Germinal center (tissue), 1 donor: ENCODE measurements at regions not wholly inside any gene's neighbourhood (a gene's known extent, or its start where the extent isn't known, plus 50 kb on each side); places are given as distances from the start of the nearest gene placed in this dataset.
"Not testable (repeated sequence)": the region's sequence is repeated elsewhere in the genome, so short reads cannot be mapped to it uniquely, and the experiment has no call there.

Source experiments
- DNase-seq: peaks from one replicate; pipeline ENCODE4 v3.0.0; 2012; ENCODE audit warnings: mixed read lengths, low spot score

DNA sequence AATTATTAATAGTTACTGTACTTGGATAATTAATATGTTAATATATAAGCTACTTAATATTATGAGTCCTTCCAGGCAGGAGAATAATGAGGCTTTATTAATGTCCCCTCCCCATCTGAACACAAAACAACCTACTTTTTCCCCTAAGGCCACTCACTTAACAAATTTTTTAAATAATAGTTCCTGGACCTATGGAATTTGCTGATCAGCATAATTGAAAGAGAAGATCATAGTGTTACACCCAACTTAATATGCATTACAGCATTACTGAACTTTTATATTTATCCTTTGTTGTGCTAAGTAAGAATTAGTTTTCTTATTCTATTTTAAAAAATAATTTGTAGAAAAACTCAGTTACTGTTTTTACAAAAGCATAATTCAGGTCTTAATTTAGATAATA, 1537.7 kb upstream of the GOT2 start:
- DNase-seq = no peak

DNA sequence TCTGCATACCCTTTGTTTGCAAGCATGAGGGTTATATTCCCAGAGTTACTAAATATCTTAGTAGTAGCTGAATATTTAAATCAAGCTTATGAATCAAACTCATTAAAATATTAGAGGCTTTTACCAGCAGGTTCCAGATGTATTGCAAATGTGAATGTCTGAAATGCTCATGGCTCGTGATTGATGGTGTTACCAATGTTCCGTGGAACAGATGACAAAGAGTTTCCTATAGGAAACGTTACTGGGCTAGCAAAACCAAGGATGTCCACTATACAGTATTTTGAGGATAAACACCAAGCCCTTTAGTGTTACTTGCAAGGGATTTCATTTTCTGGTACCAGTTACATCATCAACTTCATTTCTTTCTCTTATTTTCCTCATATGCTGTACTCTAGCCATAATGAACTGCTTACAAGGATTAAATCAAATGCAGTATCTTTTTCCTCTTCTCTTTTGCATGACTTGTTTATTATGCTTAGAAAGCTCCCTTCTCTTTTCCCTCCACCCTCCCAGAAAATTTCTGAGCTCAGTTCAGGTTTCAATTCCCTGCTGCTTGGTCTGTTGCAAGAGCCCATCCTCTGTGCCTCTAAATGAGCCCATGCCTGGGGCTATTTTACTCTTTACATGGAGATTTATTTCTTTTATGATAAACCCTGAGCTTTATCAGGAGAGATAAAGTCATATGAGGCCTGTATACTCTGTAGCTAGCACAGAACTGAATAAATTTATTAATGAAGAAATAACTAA, 1537.1 kb upstream of the GOT2 start:
- DNase-seq = no peak

DNA sequence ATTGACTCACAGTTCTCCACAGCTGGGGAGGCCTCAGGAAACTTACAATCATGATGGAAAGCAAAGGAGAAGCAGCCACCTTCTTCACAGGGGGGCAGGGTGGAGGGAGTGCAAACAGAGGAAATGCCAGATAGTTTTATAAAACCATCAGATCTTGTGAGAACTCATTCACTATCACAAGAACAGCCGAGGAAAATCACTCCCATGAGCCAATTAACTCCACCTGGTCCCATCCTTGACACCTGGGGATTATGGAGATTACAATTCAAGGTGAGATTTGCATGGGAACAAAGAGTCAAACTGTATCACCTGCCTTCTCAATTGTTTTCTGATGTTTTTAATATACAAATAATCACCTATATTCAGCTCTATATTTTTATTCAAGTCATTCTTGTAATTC, 1527.3 kb upstream of the GOT2 start:
- no peak for DNase-seq

DNA sequence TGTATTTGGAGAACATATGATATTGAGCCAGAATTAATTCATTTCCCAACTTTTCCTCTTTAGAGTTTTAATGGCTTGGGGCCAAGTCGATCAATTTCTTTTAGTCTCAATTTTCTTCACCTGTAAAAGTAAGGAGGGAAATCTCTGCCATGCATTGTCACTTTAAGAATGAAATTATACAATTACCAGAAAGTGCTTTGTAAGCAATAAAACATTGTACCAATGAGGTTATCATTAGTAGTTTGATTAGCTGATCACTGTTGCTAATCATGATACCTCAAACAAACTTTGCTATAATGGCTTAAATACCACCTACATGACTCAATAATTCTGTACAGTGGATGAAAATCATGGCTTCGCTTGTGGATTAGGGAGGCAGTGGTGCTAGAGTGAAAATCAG, 1525.8 kb upstream of the GOT2 start:
- no peak for DNase-seq

DNA sequence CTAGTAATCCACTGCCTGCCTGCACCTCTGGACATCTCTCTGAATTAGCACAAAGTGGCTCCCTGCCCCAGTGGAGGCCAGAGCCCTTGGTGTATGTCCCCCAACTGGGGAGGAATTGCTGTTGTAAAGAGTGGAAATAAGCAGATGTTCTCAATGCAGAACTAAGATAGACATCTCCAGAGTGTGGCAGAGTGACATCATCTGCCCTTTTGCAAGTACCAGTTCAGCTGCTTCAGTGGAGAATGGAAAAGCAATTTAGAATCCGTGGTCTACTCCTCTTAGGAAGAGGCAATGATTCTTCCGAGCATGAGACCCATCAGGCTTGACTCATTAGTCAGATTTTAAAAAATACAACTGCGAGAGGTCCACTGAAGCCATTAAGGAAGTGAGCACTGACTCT, 1512.0 kb upstream of the GOT2 start:
- no peak for DNase-seq

DNA sequence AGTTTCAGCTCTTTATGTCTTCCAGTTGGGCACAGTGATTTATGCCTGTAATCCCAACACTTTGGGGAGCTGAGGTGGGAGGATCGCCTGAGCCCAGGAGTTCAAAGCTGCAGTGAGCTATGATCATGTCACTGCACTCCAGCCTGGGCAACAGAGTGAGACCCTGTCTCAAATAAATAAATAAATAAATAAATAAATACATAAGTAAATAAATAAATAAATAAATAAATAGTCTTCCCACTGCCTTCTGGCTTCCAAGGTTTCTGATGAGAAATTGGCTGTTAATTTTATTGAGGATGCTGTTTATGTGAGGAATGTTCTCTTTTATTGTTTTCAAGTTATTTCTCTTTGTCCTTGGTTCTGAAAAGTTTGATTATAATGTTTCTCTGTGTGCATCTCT, 1507.6 kb upstream of the GOT2 start:
- no peak for DNase-seq

DNA sequence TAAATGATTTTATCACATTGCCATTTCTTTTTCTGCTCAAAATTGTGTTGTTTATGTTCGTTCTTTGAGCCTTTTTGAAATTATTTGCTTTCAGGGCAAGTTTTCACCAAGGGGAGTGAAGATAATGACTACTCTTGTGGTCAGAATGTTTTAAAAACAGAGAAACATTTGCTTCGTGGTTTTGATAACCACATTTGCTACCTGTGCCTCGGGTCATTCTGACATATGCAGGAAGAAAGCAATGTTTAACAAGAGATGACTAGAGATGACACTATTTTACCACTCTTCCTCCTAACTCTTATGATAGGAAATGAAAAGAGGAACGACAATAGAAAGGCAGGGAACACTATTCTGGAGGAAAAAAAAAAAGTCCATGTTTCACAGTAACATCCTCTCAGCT, 1496.5 kb upstream of the GOT2 start:
- DNase-seq = no peak

DNA sequence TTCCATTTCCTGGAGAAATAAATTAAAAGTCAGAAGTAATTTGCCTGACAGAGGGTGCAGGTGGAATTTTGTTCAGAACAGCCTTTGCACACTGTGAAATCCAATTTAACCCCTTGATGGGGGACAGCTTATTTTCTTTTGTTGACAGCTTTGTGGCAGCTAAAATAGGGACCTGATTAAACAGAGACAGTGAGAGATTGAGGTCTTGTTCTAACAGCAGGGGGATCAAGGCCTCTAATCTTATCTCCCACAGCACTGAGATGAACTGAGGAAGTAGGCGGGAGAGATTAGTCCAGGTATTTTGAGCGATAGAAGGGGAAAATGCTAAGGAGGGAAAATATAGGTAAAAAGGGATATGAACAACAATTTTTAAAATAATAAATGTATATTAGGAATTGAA, 1491.4 kb upstream of the GOT2 start:
- DNase-seq = no peak

DNA sequence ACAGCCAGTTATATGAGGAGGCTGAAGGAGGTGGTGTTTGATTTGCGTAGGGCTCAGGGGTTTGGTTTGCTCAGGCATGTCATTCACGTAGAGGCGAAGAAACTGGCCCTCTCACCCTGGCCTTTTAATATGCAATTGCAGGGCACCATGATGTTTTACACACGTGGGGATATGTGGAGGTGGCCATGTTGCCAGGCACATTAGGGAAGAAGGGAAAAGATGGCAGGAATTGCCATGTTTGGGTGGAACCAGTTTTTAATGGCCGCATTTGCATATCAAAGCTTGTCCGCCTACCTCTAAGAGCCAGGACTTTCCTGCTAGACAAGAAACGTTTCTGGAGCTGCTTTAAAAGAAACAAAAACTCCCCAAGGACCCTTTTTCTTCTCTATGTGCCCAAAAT, 1483.7 kb upstream of the GOT2 start:
- DNase-seq = no peak

DNA sequence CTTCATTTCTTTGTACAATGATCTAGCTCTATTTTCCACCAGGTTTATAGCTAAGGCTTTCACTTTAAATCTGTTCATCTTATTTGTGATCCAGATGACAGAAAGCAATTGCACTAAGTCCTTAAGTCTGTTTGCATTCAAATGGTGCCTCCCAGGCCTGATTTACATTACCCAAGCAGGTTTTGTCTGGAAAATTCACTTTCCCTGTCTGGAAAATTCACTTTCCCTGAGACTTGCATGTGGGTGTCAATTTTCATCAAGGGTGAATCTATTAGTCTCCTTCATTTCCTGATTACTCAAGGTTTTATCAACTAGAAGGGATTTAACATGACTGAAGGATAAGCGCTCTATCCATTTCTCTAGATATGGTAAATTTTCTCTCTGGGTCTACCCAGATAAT, 1480.2 kb upstream of the GOT2 start:
- no peak for DNase-seq

DNA sequence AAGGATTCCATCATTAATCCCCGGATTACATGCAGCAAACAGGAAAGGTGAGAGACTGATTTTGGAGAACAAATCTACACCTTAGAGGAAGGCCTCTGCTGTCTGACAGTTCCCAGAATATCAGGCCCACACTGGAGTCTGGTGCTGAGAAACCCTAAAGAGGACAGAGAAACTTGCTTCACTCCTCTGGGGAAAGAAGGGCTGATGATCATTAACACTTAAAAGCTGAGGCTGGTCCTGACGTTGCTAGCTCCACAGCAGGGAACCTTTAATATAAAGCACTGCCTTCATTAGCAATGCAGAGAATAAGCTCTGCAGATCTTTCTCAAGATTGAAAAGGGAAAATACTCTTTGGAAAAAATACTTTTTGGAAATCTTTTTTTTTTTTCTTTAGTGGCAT, 1472.4 kb upstream of the GOT2 start:
- no peak for DNase-seq

DNA sequence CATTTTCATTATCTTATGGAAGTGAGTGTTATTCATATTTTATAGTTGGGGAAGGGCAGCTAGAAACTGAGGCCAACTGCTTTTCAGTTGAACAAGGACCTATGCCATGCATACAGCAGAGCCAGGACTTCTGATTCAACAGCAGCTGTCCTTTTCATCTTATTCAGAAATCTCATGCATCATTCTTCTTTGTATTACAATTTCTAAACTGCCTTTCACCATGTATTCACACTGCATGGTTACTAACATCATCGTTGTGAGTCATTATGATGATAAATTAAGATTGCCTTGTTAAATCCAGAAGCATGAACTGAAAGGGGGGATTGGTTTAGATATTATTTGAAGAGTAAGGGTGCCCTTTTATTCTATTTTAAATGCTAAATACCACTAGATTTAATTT, 1470.1 kb upstream of the GOT2 start:
- DNase-seq = no peak

DNA sequence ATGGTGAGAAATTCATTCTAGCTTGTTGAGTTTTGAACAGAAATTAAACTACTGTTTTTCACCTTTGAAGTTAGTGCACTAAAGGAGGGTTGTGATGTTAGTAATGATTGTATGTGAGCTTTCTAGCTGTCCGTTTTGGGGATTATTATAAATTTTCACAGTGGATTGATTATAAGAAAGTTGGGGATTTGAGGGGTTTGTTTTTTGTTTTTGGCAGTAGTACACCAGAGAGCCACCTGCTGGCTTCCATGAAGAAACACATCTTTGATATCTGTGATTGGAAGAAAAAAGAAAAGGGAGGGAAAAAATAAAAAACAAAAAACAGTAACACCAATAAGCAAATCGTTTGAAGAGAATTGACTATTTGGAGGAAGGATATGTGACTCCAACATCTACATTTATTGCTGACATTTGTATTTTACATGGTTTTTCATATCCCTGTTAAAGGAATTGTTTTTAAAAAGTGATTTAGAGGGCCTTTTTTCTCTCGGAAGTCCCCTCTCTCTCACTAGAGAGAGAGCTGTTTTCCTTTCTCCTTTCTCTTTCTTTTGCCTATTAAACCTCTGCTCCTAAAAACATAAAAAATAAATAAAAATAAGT, 1469.5 kb upstream of the GOT2 start:
- DNase-seq = no peak

DNA sequence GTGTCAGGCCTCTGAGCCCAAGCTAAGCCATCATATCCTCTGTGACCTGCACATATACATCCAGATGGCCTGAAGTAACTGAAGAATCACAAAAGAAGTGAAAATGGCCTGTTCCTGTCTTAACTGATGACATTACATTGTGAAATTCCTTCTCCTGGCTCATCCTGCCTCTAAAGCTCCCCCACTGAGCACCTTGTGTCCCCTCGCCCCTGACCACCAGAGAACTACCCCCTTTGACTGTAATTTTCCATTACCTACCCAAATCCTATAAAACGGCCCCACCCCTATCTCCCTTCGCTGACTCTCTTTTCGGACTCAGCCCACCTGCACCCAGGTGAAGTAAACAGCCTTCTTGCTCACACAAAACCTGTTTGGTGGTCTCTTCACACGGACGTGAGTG, 1466.6 kb upstream of the GOT2 start:
- not testable (repeated sequence) for DNase-seq

DNA sequence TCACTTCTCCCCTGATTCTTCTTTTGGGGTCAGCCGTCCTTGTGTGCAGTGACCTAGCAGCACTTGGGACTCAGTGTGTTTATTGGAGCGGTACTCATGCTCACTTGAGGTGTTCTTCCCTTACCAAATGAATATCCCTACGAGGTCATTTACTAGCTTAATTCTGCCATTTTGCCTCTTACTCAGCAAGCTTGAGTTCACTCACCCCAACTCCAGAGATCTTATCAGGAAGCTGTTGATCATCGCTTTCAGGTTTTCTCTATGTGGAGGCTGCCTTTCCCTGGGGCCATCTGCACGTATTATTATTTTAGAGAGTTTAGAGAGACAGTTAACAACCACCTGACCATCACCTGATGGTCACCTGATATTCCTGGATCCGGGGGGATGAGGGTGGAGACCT, 1466.0 kb upstream of the GOT2 start:
- DNase-seq = no peak

DNA sequence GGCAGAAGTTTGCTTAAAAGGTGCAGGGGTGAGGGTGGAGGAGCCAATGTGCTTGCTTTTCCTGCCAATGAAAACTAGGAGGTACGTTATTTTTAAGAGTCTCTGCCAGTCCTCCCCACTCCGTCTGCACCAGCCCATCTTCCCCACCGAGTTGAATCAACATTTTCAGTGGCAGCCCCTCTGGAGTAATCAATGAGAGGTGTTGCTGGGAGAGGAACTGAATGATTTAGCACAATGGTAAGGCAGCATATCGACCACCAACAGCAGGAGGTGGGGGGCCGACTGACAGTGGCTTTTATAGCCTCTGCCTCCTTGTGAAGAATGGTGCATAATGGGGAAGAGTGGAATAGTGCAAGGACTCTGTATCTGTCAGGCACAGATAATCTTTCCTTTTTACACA, 1465.0 kb upstream of the GOT2 start:
- no peak for DNase-seq

DNA sequence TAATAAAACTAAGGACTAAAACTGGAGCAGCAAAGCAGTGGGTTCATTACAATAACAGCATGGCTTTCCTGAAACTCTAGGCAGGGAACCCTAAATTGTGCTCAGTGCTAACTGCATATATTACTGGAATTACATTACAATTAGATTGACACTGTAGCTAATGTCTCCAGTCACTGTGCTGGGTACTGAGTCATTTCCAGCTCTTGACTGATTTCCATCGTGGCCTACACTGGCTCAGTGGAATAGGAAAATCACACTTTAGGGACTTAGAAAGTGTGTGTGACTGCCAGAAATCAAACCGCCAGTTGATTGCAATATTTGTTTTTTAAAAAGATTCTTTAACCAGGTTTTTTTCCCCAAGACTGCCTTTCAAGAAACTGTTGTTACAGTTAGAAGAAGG, 1447.4 kb upstream of the GOT2 start:
- no peak for DNase-seq

DNA sequence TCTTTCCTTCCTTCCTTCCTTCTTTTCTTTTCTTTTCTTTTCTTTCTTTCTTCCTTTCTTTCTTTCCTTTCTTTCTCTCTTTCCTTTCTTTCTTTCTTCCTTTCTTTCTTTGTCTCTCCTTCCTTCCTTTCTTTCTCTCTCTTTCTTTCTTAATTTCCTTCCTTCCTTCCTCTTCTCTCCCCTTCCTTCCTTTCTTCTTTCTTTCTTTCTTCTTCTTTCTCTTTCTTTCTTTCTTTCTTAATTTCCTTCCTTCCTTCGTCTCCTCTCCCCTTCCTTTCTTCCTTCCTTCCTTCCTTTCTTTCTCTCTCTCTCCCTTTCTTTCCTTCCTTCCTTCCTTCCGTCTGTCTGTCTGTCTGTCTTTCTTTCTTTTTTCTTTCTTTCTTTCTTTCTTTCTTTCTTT, 1446.5 kb upstream of the GOT2 start:
- DNase-seq = no peak

DNA sequence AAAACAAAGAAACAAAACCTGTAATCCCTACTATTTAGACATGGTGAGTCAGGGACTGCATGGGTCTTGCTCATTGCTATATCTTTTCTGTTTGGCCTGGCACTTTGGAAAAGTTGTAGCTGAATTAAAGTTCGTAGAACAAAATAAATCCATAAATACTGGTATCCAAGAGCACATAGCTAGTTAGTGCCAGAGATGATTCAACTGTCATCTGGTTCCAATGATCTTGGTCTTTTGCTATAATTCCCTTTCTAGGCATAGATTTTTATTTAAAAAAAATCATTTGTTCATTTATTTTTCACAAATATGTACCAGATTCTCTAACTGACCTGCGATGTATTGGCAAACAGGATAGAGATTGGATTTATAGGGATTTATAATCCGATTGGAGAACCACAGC, 1436.1 kb upstream of the GOT2 start:
- DNase-seq = no peak

DNA sequence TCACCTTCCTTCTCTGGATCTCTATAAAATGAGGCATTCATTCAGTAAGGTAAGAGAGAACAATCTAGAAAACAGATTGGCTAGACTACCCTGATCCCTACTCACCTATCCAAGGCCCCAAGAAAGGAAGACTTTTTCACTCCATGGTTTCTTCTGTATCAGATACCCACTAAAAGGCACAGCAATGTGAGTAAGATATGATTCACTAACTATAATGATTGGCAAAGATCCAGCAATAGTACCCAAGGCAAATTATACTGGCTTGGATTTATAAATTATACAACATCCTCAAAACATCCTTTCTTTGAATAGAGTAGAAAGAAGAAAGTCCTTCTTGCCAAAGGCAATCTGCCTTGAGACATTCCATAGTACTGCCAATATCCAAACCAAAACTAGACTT, 1432.0 kb upstream of the GOT2 start:
- DNase-seq = no peak

DNA sequence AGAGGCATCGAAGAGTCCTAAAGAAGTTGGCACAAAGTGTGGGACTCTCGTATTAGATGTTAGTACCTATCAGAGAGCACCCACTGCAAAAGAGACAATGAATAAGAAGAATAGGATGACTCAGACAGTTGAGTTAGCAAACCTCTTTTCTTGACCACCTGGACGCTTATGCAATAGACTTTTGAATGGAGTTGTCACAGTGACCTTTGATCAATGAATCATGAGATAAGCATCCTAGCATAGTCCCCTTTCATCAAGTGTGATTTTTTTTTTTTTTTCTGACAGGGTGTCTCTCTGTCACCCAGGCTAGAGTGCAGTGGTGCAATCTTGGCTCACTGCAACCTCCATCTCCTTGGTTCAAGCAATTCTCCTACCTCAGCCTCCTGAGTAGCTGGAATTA, 1417.9 kb upstream of the GOT2 start:
- no peak for DNase-seq

DNA sequence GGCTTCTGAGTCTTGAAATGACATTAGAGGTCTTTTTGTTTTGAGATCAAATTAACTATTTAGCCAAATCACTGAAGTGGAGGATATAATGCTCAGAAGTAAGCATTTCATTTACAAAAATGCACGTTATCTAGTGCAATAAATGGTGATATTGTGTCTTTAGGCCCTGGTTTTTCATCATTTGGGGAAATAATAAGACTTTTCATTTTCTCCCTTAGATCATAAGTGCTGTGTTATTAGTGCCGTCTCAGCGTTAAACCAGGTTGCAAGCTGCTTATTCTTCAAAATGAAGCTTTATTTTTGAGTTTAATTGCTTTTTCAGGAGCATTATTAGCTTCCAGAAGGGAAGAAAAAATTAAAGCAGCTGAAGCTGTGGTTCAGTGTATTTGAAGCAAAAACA, 1416.8 kb upstream of the GOT2 start:
- no peak for DNase-seq

DNA sequence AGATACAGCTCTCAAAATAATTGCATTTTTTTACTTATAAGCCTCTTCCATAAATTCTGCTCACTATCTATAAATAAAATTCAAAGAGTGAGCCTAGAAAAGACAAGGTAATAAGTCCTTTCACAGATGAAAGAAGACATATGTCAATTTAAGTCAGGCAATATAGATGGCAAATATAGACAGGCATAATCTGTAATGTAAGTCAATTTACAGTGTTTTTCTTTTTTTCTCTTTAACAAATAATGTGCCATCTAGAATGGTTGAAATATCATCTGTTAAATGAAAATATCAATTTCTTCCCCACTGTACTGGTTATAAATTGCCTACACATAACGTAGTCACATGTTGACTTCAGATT, 1409.2 kb upstream of the GOT2 start:
- no peak for DNase-seq

DNA sequence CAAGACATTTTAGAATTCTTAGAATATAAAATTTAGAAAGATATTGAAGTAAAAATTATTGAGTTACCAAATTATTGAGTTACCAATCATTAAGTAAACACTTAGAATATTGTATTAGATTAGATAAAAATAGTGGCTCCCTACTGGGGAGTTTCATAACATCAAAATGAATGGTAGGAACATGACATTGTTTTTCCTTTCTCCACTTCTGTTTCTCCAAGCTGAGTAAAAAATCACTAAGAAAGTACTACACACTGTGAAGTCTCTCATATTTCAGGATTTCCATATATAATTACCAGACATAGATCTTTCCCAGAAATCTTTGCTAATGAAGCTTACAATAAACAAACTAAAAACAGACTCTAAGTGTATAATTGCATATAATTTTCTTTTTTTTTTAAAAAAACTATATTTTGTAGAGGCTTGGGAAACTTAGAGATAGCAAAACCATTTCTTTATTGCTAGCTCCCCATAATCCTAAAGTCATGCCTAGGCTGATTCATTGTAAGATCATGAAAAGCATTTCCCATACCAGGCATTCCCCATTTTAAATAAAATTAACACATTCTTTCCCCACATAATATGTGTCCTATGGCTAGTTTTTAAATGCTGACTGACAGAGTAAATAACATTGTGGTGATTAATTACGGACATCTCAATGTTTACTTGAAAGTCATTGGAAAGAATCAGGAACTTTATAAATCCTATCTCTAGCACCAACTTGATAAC, 1408.7 kb upstream of the GOT2 start:
- no peak for DNase-seq
